ENCODE measurements at regions not wholly inside any gene's neighbourhood (a gene's known extent, or its start where the extent isn't known, plus 50 kb on each side); places are given as distances from the start of the nearest gene placed in this dataset.

- TF ChIP-seq POLR2A (IDR thresholded peaks at IDR 0.05; ENCODE audit: extremely low read depth, insufficient read length) (no peak), CTCF (IDR thresholded peaks at IDR 0.05; ENCODE audit: low read depth, low read length) (no peak), MAX (IDR thresholded peaks at IDR 0.05; ENCODE audit: low read depth, low read length) (peak; percentile 47; the same call in 1 of the 2 replicates), MYC (IDR thresholded peaks at IDR 0.05; ENCODE audit: low read depth, low read length) (0 out of 2 replicates have a peak, but pooled peaks have one; percentile 12)
These were observed 75.9 kb upstream of the CAMK2D start for GRCh38 chr4:113837397-113837796.

All from NB4 (cell line).